GM23338 (cell line): ENCODE measurements at regions not wholly inside any gene's neighbourhood (a gene's known extent, or its start where the extent isn't known, plus 50 kb on each side); places are given as distances from the start of the nearest gene placed in this dataset.

Experiments used
- CREB1 ChIP-seq: fragments of 250-450 bp; sonication (Bioruptor Pico); IDR thresholded peaks from 2 replicates; pipeline ENCODE4 v1.5.0; 2020; ENCODE audit warnings: low read depth, mild to moderate bottlenecking, moderate library complexity
- EZH2 ChIP-seq: fragments of 200-600 bp; sonication (generic); IDR thresholded peaks from one replicate; pipeline ENCODE4 v1.8.0; 2017; ENCODE audit warnings: antibody characterized with exemption, mild to moderate bottlenecking, low read depth; ENCODE audit not compliant: unreplicated experiment
- EZH2phosphoT487 ChIP-seq: fragments of 200-600 bp; sonication (generic); IDR thresholded peaks from one replicate; pipeline ENCODE4 v1.8.1; 2018; ENCODE audit warnings: antibody characterized with exemption; ENCODE audit not compliant: unreplicated experiment
- JUNB ChIP-seq: IDR thresholded peaks from one replicate; pipeline ENCODE4 v1.6.1; 2016; ENCODE audit warnings: antibody characterized with exemption; ENCODE audit not compliant: unreplicated experiment
- NANOG ChIP-seq: IDR thresholded peaks from 2 replicates; pipeline ENCODE4 v1.6.1; 2016; ENCODE audit warnings: antibody characterized with exemption, borderline replicate concordance
- POLR2AphosphoS5 ChIP-seq: IDR thresholded peaks from 2 replicates; pipeline ENCODE4 v1.6.1; 2016; ENCODE audit warnings: antibody characterized with exemption, low read depth
- STAT1 ChIP-seq: IDR thresholded peaks from one replicate; pipeline ENCODE4 v1.6.1; 2016; ENCODE audit warnings: antibody characterized with exemption; ENCODE audit not compliant: unreplicated experiment
- ZNF114 ChIP-seq: fragments of 250-450 bp; sonication (Bioruptor Pico); IDR thresholded peaks from 2 replicates; pipeline ENCODE4 v1.5.0; 2020; ENCODE audit warnings: mild to moderate bottlenecking, moderate library complexity
- ZNF331 ChIP-seq: fragments of 250-450 bp; sonication (Bioruptor Pico); IDR thresholded peaks from 2 replicates; pipeline ENCODE4 v1.5.0; 2020; ENCODE audit warnings: low read depth, mild to moderate bottlenecking, moderate library complexity
- TF ChIP-seq, protein P1 (sequence below): IDR thresholded peaks from one replicate; pipeline ENCODE4 v1.6.1; 2018; ENCODE audit warnings: antibody characterized with exemption; ENCODE audit not compliant: unreplicated experiment
- TF ChIP-seq, protein P2 (sequence below), 2 experiments: fragments of 200-600 bp in 1 of 2; sonication (generic) in 1 of 2; conservative IDR thresholded peaks; 2 replicates each; pipeline versions ENCODE4 v1.5.1 to v1.6.1; 2016 to 2017; ENCODE audit warnings: antibody characterized with exemption in 2 of 2, low read depth in 2 of 2, mild to moderate bottlenecking in 2 of 2, moderate library complexity in 1 of 2
- TF ChIP-seq, protein P3 (sequence below): IDR thresholded peaks from 2 replicates; pipeline ENCODE4 v1.6.1; 2016; ENCODE audit warnings: antibody characterized with exemption

DNA sequence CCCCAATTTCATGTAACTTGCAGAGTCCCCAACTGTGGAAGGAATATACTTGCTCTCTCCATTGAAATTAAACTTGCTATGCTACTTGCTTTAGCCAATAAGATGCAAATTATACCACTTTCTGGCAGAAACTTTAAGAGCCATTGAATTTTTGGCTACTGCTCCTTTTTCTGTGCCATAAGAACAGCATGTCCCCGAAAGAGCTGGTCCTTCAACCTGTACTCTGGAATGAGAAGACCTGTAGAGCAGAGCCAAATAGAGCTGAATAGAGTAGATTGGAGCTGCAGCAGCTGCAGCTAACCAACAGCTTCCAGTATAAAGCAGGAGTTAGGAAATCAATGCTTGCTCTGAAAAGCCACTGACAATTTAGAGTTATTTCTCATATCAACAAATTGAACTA, 472.3 kb upstream of the B3GALT2 start:
- TF ChIP-seq POLR2AphosphoS5 (no peak), ZNF331 (CRISPR knock-in tag) (no peak), CREB1 (CRISPR knock-in tag) (no peak), EZH2 (no peak), JUNB (no peak), EZH2phosphoT487 (no peak), STAT1 (no peak), NANOG (no peak), ZNF114 (no peak)
- TF ChIP-seq, protein P1, sequence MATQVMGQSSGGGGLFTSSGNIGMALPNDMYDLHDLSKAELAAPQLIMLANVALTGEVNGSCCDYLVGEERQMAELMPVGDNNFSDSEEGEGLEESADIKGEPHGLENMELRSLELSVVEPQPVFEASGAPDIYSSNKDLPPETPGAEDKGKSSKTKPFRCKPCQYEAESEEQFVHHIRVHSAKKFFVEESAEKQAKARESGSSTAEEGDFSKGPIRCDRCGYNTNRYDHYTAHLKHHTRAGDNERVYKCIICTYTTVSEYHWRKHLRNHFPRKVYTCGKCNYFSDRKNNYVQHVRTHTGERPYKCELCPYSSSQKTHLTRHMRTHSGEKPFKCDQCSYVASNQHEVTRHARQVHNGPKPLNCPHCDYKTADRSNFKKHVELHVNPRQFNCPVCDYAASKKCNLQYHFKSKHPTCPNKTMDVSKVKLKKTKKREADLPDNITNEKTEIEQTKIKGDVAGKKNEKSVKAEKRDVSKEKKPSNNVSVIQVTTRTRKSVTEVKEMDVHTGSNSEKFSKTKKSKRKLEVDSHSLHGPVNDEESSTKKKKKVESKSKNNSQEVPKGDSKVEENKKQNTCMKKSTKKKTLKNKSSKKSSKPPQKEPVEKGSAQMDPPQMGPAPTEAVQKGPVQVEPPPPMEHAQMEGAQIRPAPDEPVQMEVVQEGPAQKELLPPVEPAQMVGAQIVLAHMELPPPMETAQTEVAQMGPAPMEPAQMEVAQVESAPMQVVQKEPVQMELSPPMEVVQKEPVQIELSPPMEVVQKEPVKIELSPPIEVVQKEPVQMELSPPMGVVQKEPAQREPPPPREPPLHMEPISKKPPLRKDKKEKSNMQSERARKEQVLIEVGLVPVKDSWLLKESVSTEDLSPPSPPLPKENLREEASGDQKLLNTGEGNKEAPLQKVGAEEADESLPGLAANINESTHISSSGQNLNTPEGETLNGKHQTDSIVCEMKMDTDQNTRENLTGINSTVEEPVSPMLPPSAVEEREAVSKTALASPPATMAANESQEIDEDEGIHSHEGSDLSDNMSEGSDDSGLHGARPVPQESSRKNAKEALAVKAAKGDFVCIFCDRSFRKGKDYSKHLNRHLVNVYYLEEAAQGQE = no peak
- TF ChIP-seq, protein P2, sequence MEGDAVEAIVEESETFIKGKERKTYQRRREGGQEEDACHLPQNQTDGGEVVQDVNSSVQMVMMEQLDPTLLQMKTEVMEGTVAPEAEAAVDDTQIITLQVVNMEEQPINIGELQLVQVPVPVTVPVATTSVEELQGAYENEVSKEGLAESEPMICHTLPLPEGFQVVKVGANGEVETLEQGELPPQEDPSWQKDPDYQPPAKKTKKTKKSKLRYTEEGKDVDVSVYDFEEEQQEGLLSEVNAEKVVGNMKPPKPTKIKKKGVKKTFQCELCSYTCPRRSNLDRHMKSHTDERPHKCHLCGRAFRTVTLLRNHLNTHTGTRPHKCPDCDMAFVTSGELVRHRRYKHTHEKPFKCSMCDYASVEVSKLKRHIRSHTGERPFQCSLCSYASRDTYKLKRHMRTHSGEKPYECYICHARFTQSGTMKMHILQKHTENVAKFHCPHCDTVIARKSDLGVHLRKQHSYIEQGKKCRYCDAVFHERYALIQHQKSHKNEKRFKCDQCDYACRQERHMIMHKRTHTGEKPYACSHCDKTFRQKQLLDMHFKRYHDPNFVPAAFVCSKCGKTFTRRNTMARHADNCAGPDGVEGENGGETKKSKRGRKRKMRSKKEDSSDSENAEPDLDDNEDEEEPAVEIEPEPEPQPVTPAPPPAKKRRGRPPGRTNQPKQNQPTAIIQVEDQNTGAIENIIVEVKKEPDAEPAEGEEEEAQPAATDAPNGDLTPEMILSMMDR (conservative IDR thresholded peaks at IDR 0.05; ENCODE audit: low read depth in 2 of 2) = no peak
- TF ChIP-seq, protein P3, sequence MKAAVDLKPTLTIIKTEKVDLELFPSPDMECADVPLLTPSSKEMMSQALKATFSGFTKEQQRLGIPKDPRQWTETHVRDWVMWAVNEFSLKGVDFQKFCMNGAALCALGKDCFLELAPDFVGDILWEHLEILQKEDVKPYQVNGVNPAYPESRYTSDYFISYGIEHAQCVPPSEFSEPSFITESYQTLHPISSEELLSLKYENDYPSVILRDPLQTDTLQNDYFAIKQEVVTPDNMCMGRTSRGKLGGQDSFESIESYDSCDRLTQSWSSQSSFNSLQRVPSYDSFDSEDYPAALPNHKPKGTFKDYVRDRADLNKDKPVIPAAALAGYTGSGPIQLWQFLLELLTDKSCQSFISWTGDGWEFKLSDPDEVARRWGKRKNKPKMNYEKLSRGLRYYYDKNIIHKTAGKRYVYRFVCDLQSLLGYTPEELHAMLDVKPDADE = no peak
